ENCODE measurements at regions not wholly inside any gene's neighbourhood (a gene's known extent, or its start where the extent isn't known, plus 50 kb on each side); places are given as distances from the start of the nearest gene placed in this dataset.
"Not testable (repeated sequence)": the region's sequence is repeated elsewhere in the genome, so short reads cannot be mapped to it uniquely, and the experiment has no call there.

DNA sequence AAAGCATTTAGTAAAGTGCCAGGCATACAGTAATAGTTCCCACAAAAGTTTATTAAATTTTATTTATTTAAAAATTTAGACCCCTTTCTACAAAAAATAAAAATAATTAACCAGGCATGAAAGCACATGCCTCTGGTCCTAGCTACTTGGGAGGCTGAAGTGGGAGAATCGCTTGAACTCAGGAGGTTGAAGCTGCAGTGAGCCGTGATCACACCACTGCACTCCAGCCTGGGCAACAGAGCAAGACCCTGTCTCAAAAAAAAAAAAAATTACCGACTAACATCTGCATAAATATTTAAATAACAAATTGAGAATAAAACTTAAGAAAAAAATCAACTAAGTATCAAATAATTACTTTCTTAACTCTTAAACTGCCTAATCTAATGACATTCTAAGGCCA lies 64.3 kb upstream of the TRIM24 start:
- no peak for DNase-seq
- intact Hi-C loops (cut with DNase I): no loop called here

DNA sequence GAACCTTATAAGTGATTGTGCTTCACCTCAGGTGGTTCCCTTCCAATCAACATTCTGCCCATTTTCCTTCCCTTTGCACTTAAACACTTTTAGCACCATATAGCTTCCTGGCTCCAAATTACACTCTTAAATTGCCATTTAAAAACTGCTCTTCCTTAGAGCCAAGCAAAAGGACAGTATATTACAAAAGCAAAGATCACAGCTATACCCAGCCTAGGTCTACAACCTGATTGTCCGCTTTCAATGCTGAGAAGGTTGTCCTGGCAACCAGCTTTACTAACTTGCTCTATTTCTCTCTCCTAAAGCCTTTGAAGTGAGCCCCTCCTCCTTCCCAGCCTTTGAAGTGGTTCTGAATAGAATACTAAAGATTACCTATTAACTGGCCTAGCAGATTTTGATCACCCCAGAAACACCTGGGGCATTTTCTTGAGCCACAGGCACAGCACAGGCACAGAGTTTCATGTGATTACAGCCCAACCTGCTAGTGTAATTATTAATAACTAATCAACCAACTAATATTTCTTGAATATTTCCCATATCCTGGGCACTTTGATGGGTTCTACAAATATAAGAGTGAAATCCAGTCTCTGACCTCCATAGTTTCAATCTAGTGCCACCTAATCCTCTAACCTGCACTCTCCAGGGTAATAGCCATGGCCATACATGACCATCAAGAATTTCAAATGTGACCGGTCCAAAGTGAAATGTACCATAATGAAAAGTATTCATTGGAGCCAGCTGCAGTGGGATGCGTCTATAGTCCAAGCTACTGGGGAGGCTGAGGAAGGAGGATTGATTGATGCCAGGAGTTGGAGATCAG lies 63.6 kb upstream of the TRIM24 start:
- no peak for DNase-seq
- intact Hi-C loops (cut with DNase I): no loop called here

- DNase-seq; intact Hi-C loops (cut with DNase I): not testable (repeated sequence)
Measured at GRCh38 chr7:138397071-138397433, 63.0 kb upstream of the TRIM24 start.

GRCh38 chr7:138398857-138399256 lies 61.2 kb upstream of the TRIM24 start:
- intact Hi-C loops (cut with DNase I): no loop called here
- no peak for DNase-seq

GRCh38 chr7:138400400-138400886 lies 59.6 kb upstream of the TRIM24 start:
- DNase-seq: no peak
- intact Hi-C loops (cut with DNase I): no loop called here

- DNase-seq: no peak
- intact Hi-C loops (cut with DNase I): no loop called here
Measured at GRCh38 chr7:138402749-138403148, 57.3 kb upstream of the TRIM24 start.

DNA sequence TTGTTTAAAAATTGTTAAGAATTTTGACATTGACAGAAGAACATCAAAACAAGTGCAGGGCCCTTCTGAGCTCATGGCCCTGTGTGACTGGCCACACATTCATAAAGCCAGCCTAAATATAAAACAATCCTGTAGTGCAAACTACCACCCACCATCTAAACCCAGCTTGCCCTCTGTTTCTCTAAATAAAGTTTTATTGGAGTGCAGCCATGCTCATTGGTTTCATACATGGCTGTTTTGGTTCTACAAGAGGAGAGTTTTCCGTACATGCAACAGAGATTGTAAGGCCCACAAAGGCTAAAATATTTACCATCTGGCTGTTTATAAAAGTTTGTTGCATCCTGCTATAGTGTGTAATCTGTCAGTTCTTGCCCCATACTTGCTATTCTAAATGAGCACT lies 54.6 kb upstream of the TRIM24 start:
- no peak for DNase-seq

DNA sequence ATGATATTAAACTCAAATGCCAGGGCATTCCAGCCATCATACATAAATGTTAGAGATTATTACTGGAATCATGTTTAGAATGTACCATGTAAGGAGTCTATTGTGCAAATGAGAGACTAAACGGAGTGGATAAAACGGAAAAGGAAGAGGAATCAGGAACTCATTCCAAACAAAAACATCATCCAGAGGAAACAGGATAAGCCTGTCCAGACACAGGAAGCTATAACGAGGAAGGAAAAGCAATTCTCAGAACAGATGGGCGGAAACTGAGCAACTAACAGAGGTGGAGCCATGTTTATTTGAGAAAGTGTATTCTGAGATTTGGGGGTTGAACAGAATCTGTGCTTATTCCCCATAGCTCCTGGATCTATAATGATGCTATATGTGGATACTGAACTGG lies 52.3 kb upstream of the TRIM24 start:
- intact Hi-C loops (cut with DNase I): no loop called here

More for the DNA sequence above, 54.6 kb upstream of the TRIM24 start:
- intact Hi-C loops (cut with DNase I): no loop called here

More for the DNA sequence above, 52.3 kb upstream of the TRIM24 start:
- DNase-seq: no peak

All from head of caudate nucleus (tissue), 42 donors.